Astrocyte of the cerebellum (primary cell): ENCODE measurements at regions not wholly inside any gene's neighbourhood (a gene's known extent, or its start where the extent isn't known, plus 50 kb on each side); places are given as distances from the start of the nearest gene placed in this dataset.

Experiments
- DNase-seq: peaks from one replicate; pipeline ENCODE4 v3.0.0-alpha.2; 2011; ENCODE audit warnings: low read depth
- H3K4me3 ChIP-seq: 2 replicates; pipeline ENCODE4 v1.5.1; 2011; ENCODE audit warnings: mild to moderate bottlenecking, low read depth, low read length, moderate library complexity
- in situ Hi-C: cut with HindIII; loops from 2 replicates; pipeline ENCODE4 v1.10.0; 2017; ENCODE audit warnings: low sequenced_read_pairs
- TF ChIP-seq, protein P1 (sequence below): IDR thresholded peaks from 2 replicates; pipeline ENCODE4 v1.5.1; 2012; ENCODE audit warnings: low read length, low read depth, moderate library complexity, mild to moderate bottlenecking; ENCODE audit errors: missing control alignments

DNA sequence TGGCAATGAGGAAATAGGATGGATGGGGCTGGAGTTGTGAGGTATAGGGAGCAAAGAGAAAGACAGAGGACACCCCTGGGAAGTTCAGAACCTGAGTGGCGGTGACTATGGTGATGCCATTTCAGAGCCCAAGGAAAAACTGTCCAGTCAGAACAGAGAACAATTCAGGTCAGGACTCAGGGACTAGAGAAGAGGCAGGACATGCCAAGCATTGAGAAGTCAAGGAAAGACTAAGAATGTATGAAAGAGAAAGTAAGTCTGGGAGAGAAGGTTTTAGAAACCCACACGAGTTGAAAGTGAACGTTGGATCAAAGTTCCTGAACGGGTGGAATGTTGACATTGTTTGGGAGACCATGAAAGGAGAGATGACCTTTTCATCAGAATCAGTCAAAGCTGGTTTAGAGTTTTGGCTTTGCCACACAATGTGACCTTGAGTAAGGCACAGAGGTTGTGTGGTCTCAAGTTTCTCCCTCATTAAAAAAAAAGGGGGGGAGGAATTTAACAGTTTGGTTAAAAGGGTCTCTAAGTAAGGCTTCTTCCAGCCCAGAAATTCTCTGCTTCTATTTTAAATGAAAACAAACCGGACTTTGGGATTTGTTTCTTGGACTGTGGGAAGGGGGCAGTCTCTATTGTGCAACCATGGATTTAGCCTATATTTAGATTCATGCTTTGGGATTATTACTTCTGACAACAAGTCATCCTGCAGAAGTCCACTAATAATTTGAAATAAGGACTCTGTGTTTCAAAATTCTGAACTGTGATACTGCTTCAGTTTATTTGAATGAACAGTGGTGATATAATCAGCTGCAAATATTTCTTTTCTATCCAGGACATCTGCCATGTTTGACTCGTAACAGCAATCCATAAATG, 315.9 kb upstream of the TBL1XR1 start:
- no peak for DNase-seq
- in situ Hi-C loops = no loop called here
- TF ChIP-seq, protein P1, sequence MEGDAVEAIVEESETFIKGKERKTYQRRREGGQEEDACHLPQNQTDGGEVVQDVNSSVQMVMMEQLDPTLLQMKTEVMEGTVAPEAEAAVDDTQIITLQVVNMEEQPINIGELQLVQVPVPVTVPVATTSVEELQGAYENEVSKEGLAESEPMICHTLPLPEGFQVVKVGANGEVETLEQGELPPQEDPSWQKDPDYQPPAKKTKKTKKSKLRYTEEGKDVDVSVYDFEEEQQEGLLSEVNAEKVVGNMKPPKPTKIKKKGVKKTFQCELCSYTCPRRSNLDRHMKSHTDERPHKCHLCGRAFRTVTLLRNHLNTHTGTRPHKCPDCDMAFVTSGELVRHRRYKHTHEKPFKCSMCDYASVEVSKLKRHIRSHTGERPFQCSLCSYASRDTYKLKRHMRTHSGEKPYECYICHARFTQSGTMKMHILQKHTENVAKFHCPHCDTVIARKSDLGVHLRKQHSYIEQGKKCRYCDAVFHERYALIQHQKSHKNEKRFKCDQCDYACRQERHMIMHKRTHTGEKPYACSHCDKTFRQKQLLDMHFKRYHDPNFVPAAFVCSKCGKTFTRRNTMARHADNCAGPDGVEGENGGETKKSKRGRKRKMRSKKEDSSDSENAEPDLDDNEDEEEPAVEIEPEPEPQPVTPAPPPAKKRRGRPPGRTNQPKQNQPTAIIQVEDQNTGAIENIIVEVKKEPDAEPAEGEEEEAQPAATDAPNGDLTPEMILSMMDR = no peak
- H3K4me3 ChIP-seq = no peak overlapping the region

- in situ Hi-C loops = no loop called here
- no peak overlapping the region for H3K4me3 ChIP-seq
- DNase-seq = no peak
- TF ChIP-seq, protein P1 = no peak
These were observed 316.7 kb upstream of the TBL1XR1 start for GRCh38 chr3:177513815-177514610.

DNA sequence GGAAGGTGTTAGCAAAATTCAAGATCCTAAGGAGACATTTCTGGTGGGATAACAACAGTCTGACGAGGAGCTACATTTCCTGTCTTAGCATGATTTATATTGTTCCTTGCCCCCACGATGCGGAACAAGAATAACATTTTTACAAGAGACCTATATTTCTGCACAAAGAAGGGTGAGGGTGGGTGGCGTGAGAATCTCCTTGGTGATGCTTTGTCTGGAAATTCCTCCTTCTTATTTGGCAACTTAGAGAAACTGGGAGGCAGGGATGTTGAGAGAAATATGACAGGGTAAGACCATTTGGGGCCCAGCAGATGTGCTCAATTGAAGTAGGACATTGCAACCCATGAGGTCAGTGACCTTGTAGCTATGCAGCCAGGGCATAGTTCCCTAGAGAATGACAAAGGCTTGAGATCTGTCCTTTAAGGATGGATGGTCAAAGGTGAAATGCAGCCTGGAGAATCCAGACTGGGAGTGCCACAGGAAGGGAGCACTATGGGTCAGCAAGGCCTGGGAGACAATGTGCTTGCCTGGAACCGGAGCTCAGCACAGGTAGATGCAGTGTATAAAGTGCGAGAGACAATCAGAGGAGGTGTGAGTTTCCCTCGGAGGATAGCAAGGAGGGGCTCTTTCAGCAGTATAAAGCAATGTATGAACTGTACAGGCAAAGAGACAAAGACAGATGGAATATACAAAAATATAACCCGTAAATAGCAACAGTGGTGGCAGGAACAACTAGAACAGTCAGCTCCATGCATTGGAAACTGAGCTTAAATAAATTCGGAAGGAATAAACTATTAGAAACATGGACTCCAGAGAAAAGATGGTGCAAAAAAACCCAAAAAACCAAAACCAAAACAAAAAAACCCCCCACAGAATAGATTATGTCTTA, 317.6 kb upstream of the TBL1XR1 start:
- in situ Hi-C loops = no loop called here
- TF ChIP-seq, protein P1 = no peak
- H3K4me3 ChIP-seq = no peak overlapping the region
- DNase-seq = no peak

DNA sequence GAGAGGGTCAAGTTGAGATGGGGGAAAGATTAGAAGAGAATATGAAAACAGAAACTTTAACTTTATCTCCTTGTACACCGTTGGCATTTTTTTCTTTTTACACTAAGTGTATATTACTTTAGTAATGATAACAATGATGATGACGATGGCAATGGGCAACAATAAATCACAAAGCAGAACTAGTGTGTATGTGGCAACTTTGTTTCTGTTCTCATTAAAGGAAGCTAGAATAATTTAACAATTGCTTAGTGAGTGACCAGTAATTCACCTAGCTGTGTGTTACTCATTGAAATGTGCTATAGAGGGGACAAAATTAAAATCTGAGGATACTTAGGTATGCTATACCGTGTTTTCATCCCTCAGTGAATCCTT, 318.5 kb upstream of the TBL1XR1 start:
- in situ Hi-C loops = no loop called here
- TF ChIP-seq, protein P1 = no peak
- no peak overlapping the region for H3K4me3 ChIP-seq
- DNase-seq = no peak

- no peak overlapping the region for H3K4me3 ChIP-seq
- TF ChIP-seq, protein P1 = no peak
- peak; percentile 96 for DNase-seq
- in situ Hi-C loops = no loop called here
These were observed 319.1 kb upstream of the TBL1XR1 start for GRCh38 chr3:177516158-177517011.
